Fibroblast of lung (primary cell): ENCODE measurements at regions not wholly inside any gene's neighbourhood (a gene's known extent, or its start where the extent isn't known, plus 50 kb on each side); places are given as distances from the start of the nearest gene placed in this dataset.

Experiments
- DNase-seq, 2 donors: peaks; one replicate each; pipeline versions ENCODE4 v3.0.0 to v3.0.0-alpha.2; 2010; ENCODE audit warnings: low read depth in 2 of 2
- H2AFZ ChIP-seq: 2 replicates; pipeline ENCODE4 v1.5.1; 2012; ENCODE audit warnings: low read length, control low read depth, inconsistent platforms
- H3K27ac ChIP-seq: 2 replicates; pipeline ENCODE4 v1.5.1; 2011; ENCODE audit warnings: low read length, control low read depth; ENCODE audit not compliant: insufficient read depth
- H3K27me3 ChIP-seq: 2 replicates; pipeline ENCODE4 v1.5.1; 2011; ENCODE audit warnings: mild to moderate bottlenecking, low read length; ENCODE audit not compliant: control insufficient read depth, insufficient read depth
- H3K36me3 ChIP-seq: 2 replicates; pipeline ENCODE4 v1.5.1; 2011; ENCODE audit warnings: low read length; ENCODE audit not compliant: control insufficient read depth, insufficient read depth
- H3K4me1 ChIP-seq: 2 replicates; pipeline ENCODE4 v1.5.1; 2011; ENCODE audit warnings: low read length; ENCODE audit not compliant: control insufficient read depth, insufficient read depth; ENCODE audit errors: extremely low read depth
- H3K4me2 ChIP-seq: 2 replicates; pipeline ENCODE4 v1.5.1; 2011; ENCODE audit warnings: low read length, control low read depth; ENCODE audit not compliant: insufficient read depth; ENCODE audit errors: extremely low read depth
- H3K4me3 ChIP-seq, 4 experiments: fragments of 200-600 bp in 1 of 4; sonication (generic) in 1 of 4; replicated peaks in 1 of 4; 2 replicates each; pipeline ENCODE4 v1.5.1; 2011 to 2016; ENCODE audit warnings: low read length in 4 of 4, low read depth in 3 of 4, mild to moderate bottlenecking in 3 of 4, control low read depth in 2 of 4, inconsistent platforms in 1 of 4, mixed read lengths in 1 of 4; ENCODE audit not compliant: insufficient read depth in 1 of 4; ENCODE audit errors: control extremely low read depth in 1 of 4
- H3K79me2 ChIP-seq: 2 replicates; pipeline ENCODE4 v1.5.1; 2012; ENCODE audit warnings: mild to moderate bottlenecking, low read length, inconsistent platforms; ENCODE audit not compliant: control insufficient read depth, insufficient read depth
- H3K9ac ChIP-seq: 2 replicates; pipeline ENCODE4 v1.5.1; 2011; ENCODE audit warnings: mild to moderate bottlenecking, low read length, control low read depth; ENCODE audit not compliant: insufficient read depth
- H3K9me3 ChIP-seq: 2 replicates; pipeline ENCODE4 v1.5.1; 2012; ENCODE audit warnings: low read depth, low read length; ENCODE audit not compliant: control insufficient read depth, insufficient read depth
- H4K20me1 ChIP-seq: 2 replicates; pipeline ENCODE4 v1.5.1; 2011; ENCODE audit warnings: low read length; ENCODE audit not compliant: control insufficient read depth, insufficient read depth; ENCODE audit errors: extremely low read depth
- EZH2 ChIP-seq: IDR thresholded peaks from 2 replicates; pipeline ENCODE4 v1.5.1; 2012; ENCODE audit warnings: low read length, control low read depth, mild to moderate bottlenecking; ENCODE audit errors: missing control alignments
- TF ChIP-seq, protein P1 (sequence below), 2 donors: IDR thresholded peaks in 1 of 2; conservative IDR thresholded peaks in 1 of 2; 1 replicate in 1 of 2; 2 replicates in 1 of 2; pipeline ENCODE4 v1.5.1; 2011 to 2012; ENCODE audit warnings: low read length in 2 of 2, control low read depth in 1 of 2, inconsistent platforms in 1 of 2, low read depth in 1 of 2, mild to moderate bottlenecking in 1 of 2

DNA sequence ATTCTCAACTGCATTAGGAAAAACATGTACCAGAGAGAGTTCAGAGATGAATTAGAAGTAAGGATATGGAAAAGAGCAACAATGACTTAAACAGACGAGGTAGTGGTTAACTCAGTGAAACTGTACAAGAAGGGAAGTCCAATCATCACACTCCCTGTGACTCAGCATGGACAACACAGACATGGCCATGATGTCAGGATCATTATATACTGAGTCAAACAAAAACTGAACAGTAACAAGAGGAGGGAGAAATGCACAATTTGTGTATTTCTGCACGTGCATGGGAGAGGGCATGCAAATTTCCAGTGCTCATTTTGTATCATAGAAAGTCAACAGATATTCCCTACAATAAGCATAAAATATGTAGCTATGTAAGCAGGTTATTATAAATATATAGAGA is 1037.8 kb downstream of the BCL11B start:
- no peaks in the 10 kb centered on the region for H4K20me1 ChIP-seq
- no peaks in the 10 kb centered on the region for H3K36me3 ChIP-seq
- peak in 1 of 2 donors; percentile 57 for DNase-seq
- no peak overlapping the region for H3K4me2 ChIP-seq
- H3K27me3 ChIP-seq, result no peaks in the 10 kb centered on the region
- no peak for TF ChIP-seq EZH2
- no peak overlapping the region for H3K4me3 ChIP-seq
- H3K27ac ChIP-seq, result no peak overlapping the region
- H2AFZ ChIP-seq, result no peak overlapping the region
- no peak overlapping the region for H3K9ac ChIP-seq
- no peaks in the 10 kb centered on the region for H3K9me3 ChIP-seq
- H3K4me1 ChIP-seq, result no peaks in the 10 kb centered on the region
- no peaks in the 10 kb centered on the region for H3K79me2 ChIP-seq

DNA sequence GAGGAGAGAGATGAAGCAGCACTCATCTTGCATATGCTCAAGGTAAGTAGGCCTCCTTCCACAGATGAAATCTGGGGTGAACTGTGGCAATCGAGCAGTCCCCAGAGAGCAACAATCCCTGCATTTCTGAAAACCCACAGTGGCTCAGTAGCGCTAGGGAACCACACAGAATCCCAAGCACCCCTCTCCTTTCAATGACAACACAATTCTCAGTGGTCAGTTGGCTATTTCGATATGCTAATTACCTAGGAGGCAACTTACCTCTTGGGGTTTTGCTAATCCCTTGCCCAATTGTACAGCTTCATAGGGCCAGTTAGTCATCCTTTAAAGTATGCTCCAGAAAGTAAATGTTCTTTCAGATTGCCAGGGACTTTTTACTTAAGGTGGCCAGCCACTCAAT is 1035.7 kb downstream of the BCL11B start:
- Histone ChIP-seq H4K20me1 (no peaks in the 10 kb centered on the region), H3K9ac (no peak overlapping the region), H3K36me3 (no peaks in the 10 kb centered on the region), H3K27me3 (no peaks in the 10 kb centered on the region), H3K27ac (no peak overlapping the region), H2AFZ (no peak overlapping the region), H3K9me3 (no peaks in the 10 kb centered on the region), H3K4me1 (no peaks in the 10 kb centered on the region), H3K79me2 (no peaks in the 10 kb centered on the region), H3K4me2 (no peak overlapping the region), H3K4me3 (no peak overlapping the region)
- no peak for DNase-seq
- TF ChIP-seq, protein P1, sequence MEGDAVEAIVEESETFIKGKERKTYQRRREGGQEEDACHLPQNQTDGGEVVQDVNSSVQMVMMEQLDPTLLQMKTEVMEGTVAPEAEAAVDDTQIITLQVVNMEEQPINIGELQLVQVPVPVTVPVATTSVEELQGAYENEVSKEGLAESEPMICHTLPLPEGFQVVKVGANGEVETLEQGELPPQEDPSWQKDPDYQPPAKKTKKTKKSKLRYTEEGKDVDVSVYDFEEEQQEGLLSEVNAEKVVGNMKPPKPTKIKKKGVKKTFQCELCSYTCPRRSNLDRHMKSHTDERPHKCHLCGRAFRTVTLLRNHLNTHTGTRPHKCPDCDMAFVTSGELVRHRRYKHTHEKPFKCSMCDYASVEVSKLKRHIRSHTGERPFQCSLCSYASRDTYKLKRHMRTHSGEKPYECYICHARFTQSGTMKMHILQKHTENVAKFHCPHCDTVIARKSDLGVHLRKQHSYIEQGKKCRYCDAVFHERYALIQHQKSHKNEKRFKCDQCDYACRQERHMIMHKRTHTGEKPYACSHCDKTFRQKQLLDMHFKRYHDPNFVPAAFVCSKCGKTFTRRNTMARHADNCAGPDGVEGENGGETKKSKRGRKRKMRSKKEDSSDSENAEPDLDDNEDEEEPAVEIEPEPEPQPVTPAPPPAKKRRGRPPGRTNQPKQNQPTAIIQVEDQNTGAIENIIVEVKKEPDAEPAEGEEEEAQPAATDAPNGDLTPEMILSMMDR (conservative IDR thresholded peaks at IDR 0.05 in 1 of 2, IDR thresholded peaks at IDR 0.05 in 1 of 2; ENCODE audit: low read depth in 1 of 2, low read length in 2 of 2), result no peak
- no peak for TF ChIP-seq EZH2

DNA sequence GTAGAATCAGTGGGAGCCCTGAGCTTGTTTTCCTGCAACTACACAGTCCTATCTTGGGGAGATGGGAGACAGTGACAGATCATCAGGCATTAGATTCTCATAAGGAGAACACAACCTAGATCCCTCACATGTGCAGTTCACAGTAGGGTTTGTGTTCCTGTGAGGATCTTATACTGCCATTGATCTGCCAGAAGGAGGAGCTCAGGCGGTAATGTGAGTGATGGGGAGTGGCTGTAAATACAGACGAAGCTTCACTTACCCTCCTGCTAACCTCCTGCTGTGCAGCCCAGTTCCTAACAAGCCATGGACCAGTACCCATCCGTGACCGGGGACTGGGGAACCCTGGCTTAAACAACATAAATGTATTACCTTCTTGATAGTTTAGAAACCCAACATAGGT is 1034.1 kb downstream of the BCL11B start:
- H3K9ac ChIP-seq, result no peak overlapping the region
- TF ChIP-seq, protein P1 (conservative IDR thresholded peaks at IDR 0.05 in 1 of 2, IDR thresholded peaks at IDR 0.05 in 1 of 2; ENCODE audit: low read depth in 1 of 2, low read length in 2 of 2), result no peak
- no peak for TF ChIP-seq EZH2
- H3K79me2 ChIP-seq, result no peaks in the 10 kb centered on the region
- no peak overlapping the region for H2AFZ ChIP-seq
- no peaks in the 10 kb centered on the region for H3K4me1 ChIP-seq
- H3K4me2 ChIP-seq, result no peak overlapping the region
- DNase-seq, result no peak
- no peak overlapping the region for H3K27ac ChIP-seq
- H3K27me3 ChIP-seq, result no peaks in the 10 kb centered on the region
- no peaks in the 10 kb centered on the region for H3K9me3 ChIP-seq
- H3K4me3 ChIP-seq, result no peak overlapping the region
- H3K36me3 ChIP-seq, result no peaks in the 10 kb centered on the region
- H4K20me1 ChIP-seq, result no peaks in the 10 kb centered on the region

DNA sequence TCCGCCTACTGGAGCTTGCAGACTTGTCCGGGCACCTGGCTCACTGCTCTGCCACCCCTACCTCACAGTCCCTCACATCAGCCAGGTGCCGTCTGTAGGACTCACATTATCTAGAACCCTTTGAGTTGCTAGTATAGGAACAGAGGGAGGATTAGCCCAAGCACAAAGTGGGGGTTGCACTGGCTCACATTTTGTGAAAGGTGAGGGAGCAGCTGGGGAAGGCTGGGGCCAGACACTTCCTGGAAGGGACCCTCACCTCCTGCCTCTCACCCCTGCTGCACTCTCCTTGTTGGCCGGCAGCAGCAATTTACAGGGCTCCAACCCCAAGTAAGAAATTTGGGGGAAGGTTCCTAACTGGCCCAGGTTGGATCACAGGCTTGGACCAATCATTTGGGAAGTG is 1031.6 kb downstream of the BCL11B start:
- no peak overlapping the region for H3K27ac ChIP-seq
- no peak for TF ChIP-seq EZH2
- TF ChIP-seq, protein P1 (conservative IDR thresholded peaks at IDR 0.05 in 1 of 2, IDR thresholded peaks at IDR 0.05 in 1 of 2; ENCODE audit: low read depth in 1 of 2, low read length in 2 of 2), result no peak
- no peak overlapping the region for H3K4me3 ChIP-seq
- H4K20me1 ChIP-seq, result no peaks in the 10 kb centered on the region
- H3K36me3 ChIP-seq, result no peaks in the 10 kb centered on the region
- no peak for DNase-seq
- no peaks in the 10 kb centered on the region for H3K9me3 ChIP-seq
- H2AFZ ChIP-seq, result no peak overlapping the region
- no peaks in the 10 kb centered on the region for H3K27me3 ChIP-seq
- no peaks in the 10 kb centered on the region for H3K79me2 ChIP-seq
- H3K9ac ChIP-seq, result no peak overlapping the region
- H3K4me1 ChIP-seq, result no peaks in the 10 kb centered on the region
- no peak overlapping the region for H3K4me2 ChIP-seq
